Parathyroid adenoma (tissue), 2 donors: ENCODE measurements at regions not wholly inside any gene's neighbourhood (a gene's known extent, or its start where the extent isn't known, plus 50 kb on each side); places are given as distances from the start of the nearest gene placed in this dataset.

Source experiments
- H2AFZ ChIP-seq: fragments of 300-600 bp; sonication (generic); one replicate; pipeline ENCODE4 v1.7.0; 2017; ENCODE audit warnings: antibody characterized with exemption, mild to moderate bottlenecking
- H3K27ac ChIP-seq: fragments of 300-600 bp; sonication (generic); one replicate; pipeline ENCODE4 v1.7.0; 2017
- H3K27me3 ChIP-seq: fragments of 300-600 bp; sonication (generic); one replicate; pipeline ENCODE4 v1.7.0; 2017; ENCODE audit warnings: low read length; ENCODE audit not compliant: control insufficient read depth, insufficient read depth
- H3K36me3 ChIP-seq: fragments of 300-600 bp; sonication (generic); one replicate; pipeline ENCODE4 v1.7.0; 2017; ENCODE audit warnings: low read length; ENCODE audit not compliant: control insufficient read depth, insufficient read depth
- H3K4me1 ChIP-seq: fragments of 300-600 bp; sonication (generic); one replicate; pipeline ENCODE4 v1.7.0; 2017; ENCODE audit warnings: control low read depth
- H3K4me2 ChIP-seq: fragments of 300-600 bp; sonication (generic); one replicate; pipeline ENCODE4 v1.7.0; 2017; ENCODE audit warnings: low read length
- H3K4me3 ChIP-seq: fragments of 300-600 bp; sonication (generic); one replicate; pipeline ENCODE4 v1.7.0; 2017; ENCODE audit warnings: low read depth, low read length
- H3K79me2 ChIP-seq: fragments of 300-600 bp; sonication (generic); one replicate; pipeline ENCODE4 v1.7.0; 2017; ENCODE audit warnings: control low read depth
- H3K9ac ChIP-seq: fragments of 300-600 bp; sonication (generic); one replicate; pipeline ENCODE4 v1.7.0; 2017; ENCODE audit warnings: mild to moderate bottlenecking
- H3K9me3 ChIP-seq: fragments of 300-600 bp; sonication (generic); one replicate; pipeline ENCODE4 v1.7.0; 2017; ENCODE audit warnings: low read length; ENCODE audit not compliant: control insufficient read depth
- CTCF ChIP-seq: fragments of 300-600 bp; sonication (generic); IDR thresholded peaks from one replicate; pipeline ENCODE4 v1.7.0; 2017; ENCODE audit warnings: antibody characterized with exemption, mild to moderate bottlenecking
- donor health status: primary hyperparathyroidism.

- Histone ChIP-seq H3K27ac (no peak overlapping the region), H3K4me3 (no peak overlapping the region), H3K36me3 (no peaks in the 10 kb centered on the region), H3K9me3 (no peaks in the 10 kb centered on the region), H3K27me3 (no peaks in the 10 kb centered on the region), H3K4me2 (no peak overlapping the region), H3K79me2 (no peaks in the 10 kb centered on the region), H3K4me1 (no peaks in the 10 kb centered on the region), H2AFZ (no peak overlapping the region), H3K9ac (no peak overlapping the region)
- no peak for TF ChIP-seq CTCF
These were observed 425.4 kb downstream of the PLOD2 start for GRCh38 chr3:145735631-145736030.

DNA sequence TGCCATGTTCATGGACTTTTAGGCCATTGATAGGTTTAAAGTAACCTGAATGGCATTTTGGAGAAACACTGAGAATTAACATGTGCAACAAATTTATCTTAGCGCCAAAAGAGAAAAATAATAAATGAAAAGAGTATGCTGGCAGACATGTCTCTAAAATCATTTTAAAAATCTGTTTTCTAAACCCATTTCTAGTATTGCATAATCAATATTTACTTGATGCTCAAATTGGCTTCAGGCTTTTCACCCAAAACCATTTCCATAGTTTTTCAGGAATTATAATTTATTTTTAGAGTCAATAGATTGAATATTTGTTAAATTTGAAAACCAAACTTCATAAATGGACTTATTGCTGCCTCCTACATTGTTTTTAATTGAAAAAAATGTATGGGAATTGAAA lies 423.0 kb downstream of the PLOD2 start:
- Histone ChIP-seq H3K36me3 (no peaks in the 10 kb centered on the region), H3K4me3 (no peak overlapping the region), H3K9ac (no peak overlapping the region), H3K9me3 (no peaks in the 10 kb centered on the region), H3K27ac (no peak overlapping the region), H3K27me3 (no peaks in the 10 kb centered on the region), H3K4me1 (no peaks in the 10 kb centered on the region), H2AFZ (no peak overlapping the region), H3K4me2 (no peak overlapping the region), H3K79me2 (no peaks in the 10 kb centered on the region)
- TF ChIP-seq CTCF = no peak

DNA sequence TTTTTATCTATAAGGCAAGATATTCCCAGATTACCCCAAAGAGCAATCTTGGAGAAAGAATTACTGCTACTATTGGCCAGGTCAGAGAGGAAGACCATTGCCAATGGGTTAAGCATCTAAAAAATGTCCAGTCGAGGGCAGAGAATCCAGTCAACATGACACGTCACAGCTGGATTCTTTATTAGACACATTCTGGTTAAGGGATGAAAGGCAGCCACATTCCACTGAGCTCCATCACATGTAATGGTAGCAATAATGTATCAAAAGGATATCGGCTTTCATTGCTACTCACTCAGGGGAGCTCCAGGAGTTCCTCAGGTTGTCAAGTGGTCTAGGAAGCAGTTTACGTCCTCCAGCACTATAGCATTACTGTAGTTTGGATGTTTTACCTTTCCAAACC lies 421.1 kb downstream of the PLOD2 start:
- TF ChIP-seq CTCF = no peak
- H3K27ac ChIP-seq = no peak overlapping the region
- H3K4me3 ChIP-seq = no peak overlapping the region
- no peaks in the 10 kb centered on the region for H3K36me3 ChIP-seq
- H3K9me3 ChIP-seq = no peaks in the 10 kb centered on the region
- no peak overlapping the region for H3K9ac ChIP-seq
- no peaks in the 10 kb centered on the region for H3K79me2 ChIP-seq
- no peaks in the 10 kb centered on the region for H3K27me3 ChIP-seq
- no peak overlapping the region for H3K4me2 ChIP-seq
- H3K4me1 ChIP-seq = no peaks in the 10 kb centered on the region
- no peak overlapping the region for H2AFZ ChIP-seq

- Histone ChIP-seq H3K9ac (no peak overlapping the region), H3K36me3 (no peaks in the 10 kb centered on the region), H3K4me3 (no peak overlapping the region), H3K79me2 (no peaks in the 10 kb centered on the region), H3K27ac (no peak overlapping the region), H3K4me1 (no peaks in the 10 kb centered on the region), H3K9me3 (no peaks in the 10 kb centered on the region), H3K27me3 (no peaks in the 10 kb centered on the region), H3K4me2 (no peak overlapping the region), H2AFZ (no peak overlapping the region)
- TF ChIP-seq CTCF = no peak
These were observed 410.3 kb downstream of the PLOD2 start for GRCh38 chr3:145750657-145751056.

- Histone ChIP-seq H3K9ac (no peak overlapping the region), H3K27ac (no peak overlapping the region), H3K4me1 (no peaks in the 10 kb centered on the region), H3K27me3 (no peaks in the 10 kb centered on the region), H3K36me3 (no peaks in the 10 kb centered on the region), H3K4me2 (no peak overlapping the region), H3K9me3 (no peaks in the 10 kb centered on the region), H3K79me2 (no peaks in the 10 kb centered on the region), H2AFZ (no peak overlapping the region), H3K4me3 (no peak overlapping the region)
- TF ChIP-seq CTCF = no peak
These were observed 408.4 kb downstream of the PLOD2 start for GRCh38 chr3:145752576-145752975.
